Hepatocyte (in vitro differentiated cells): ENCODE measurements at regions not wholly inside any gene's neighbourhood (a gene's known extent, or its start where the extent isn't known, plus 50 kb on each side); places are given as distances from the start of the nearest gene placed in this dataset.

ENCODE experiments used
- DNase-seq: peaks from one replicate; pipeline ENCODE4 v3.0.0-alpha.2; 2016; ENCODE audit warnings: low spot score
- H2AFZ ChIP-seq: fragments of 200-600 bp; sonication (generic); 2 replicates; pipeline ENCODE4 v1.6.0; 2016; ENCODE audit warnings: antibody characterized with exemption, mild to moderate bottlenecking
- H3K27ac ChIP-seq: fragments of 200-600 bp; sonication (generic); 2 replicates; pipeline ENCODE4 v1.5.1; 2016; ENCODE audit warnings: mild to moderate bottlenecking
- H3K27me3 ChIP-seq: fragments of 200-600 bp; sonication (generic); 2 replicates; pipeline ENCODE4 v1.6.1; 2016
- H3K36me3 ChIP-seq: fragments of 200-600 bp; sonication (generic); replicated peaks from 2 replicates; pipeline ENCODE4 v1.5.1; 2016; ENCODE audit warnings: low read depth; ENCODE audit not compliant: insufficient read depth
- H3K4me1 ChIP-seq: fragments of 200-600 bp; sonication (generic); 2 replicates; pipeline ENCODE4 v1.5.1; 2016; ENCODE audit warnings: mild to moderate bottlenecking, moderate library complexity; ENCODE audit not compliant: insufficient read depth
- H3K4me2 ChIP-seq: fragments of 200-600 bp; sonication (generic); 2 replicates; pipeline ENCODE4 v1.6.0; 2016
- H3K4me3 ChIP-seq: fragments of 200-600 bp; sonication (generic); 2 replicates; pipeline ENCODE4 v1.5.1; 2016; ENCODE audit warnings: mild to moderate bottlenecking
- H3K79me2 ChIP-seq: fragments of 200-600 bp; sonication (generic); 2 replicates; pipeline ENCODE4 v1.6.0; 2017; ENCODE audit warnings: mild to moderate bottlenecking
- H3K9me2 ChIP-seq: fragments of 200-600 bp; sonication (generic); replicated peaks from 2 replicates; pipeline ENCODE4 v1.6.0; 2017; ENCODE audit warnings: mild to moderate bottlenecking; ENCODE audit not compliant: insufficient read depth
- H3K9me3 ChIP-seq: fragments of 200-600 bp; sonication (generic); 2 replicates; pipeline ENCODE4 v1.5.1; 2016; ENCODE audit warnings: low read depth, mild to moderate bottlenecking
- H4K20me1 ChIP-seq: fragments of 200-600 bp; sonication (generic); 2 replicates; pipeline ENCODE4 v1.6.0; 2016; ENCODE audit warnings: mild to moderate bottlenecking; ENCODE audit not compliant: insufficient read depth, poor library complexity, severe bottlenecking
- EZH2 ChIP-seq: fragments of 200-600 bp; sonication (generic); IDR thresholded peaks from 2 replicates; pipeline ENCODE4 v1.6.1; 2016; ENCODE audit warnings: antibody characterized with exemption, mild to moderate bottlenecking, borderline replicate concordance
- EZH2phosphoT487 ChIP-seq: fragments of 200-600 bp; sonication (generic); IDR thresholded peaks from one replicate; pipeline ENCODE4 v1.6.1; 2018; ENCODE audit warnings: antibody characterized with exemption, mild to moderate bottlenecking, low read depth, moderate library complexity; ENCODE audit not compliant: unreplicated experiment, severe bottlenecking
- WGBS: methylation state at CpG from one replicate; pipeline ENCODE4 v1.1.6; 2016; ENCODE audit warnings: low lambda C conversion rate; ENCODE audit errors: missing lambda C conversion rate; 5-methylcytosine and 5-hydroxymethylcytosine counted together
- TF ChIP-seq, protein P1 (sequence below): fragments of 200-600 bp; sonication (generic); IDR thresholded peaks from 2 replicates; pipeline ENCODE4 v1.5.1; 2016; ENCODE audit warnings: antibody characterized with exemption, mild to moderate bottlenecking; ENCODE audit not compliant: poor library complexity

DNA sequence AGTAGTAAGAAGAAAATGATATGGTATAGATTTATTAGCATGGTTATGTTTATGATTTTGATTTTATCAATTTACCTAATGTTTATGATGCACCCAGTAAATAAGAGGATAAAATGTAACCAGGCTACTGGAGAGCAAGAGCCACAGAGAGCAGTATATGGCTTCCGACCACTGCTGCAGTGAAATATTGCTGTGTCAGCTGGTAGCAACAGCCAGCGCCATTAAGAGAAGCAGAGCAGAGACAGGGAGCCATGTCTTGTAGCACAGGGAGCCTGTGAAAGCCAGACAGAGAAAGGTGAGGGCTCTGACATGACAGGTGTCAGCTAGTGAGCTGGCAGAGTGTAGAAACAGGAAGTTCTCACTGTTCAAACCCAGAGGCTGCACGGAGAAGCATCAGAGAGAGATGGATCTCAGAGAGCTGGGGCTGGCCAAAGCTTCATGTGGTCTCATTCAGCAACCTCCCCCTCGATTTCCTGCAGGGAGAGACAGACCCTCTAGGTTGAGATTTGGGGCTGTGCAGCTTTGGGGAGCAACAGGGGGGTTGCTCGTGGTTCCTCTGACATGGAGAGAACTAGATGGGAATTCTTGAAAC, 202.1 kb downstream of the MED10 start:
- H3K27me3 ChIP-seq = no peaks in the 10 kb centered on the region
- H3K27ac ChIP-seq = no peak overlapping the region
- no peak overlapping the region for H2AFZ ChIP-seq
- H3K4me2 ChIP-seq = no peak overlapping the region
- DNase-seq = no peak
- H3K9me2 ChIP-seq = no peaks in the 10 kb centered on the region
- H3K36me3 ChIP-seq = no peaks in the 10 kb centered on the region
- H3K79me2 ChIP-seq = no peaks in the 10 kb centered on the region
- 72% methylated on average over 5 of the region's 5 CpGs for WGBS
- H3K9me3 ChIP-seq = no peaks in the 10 kb centered on the region
- H4K20me1 ChIP-seq = no peaks in the 10 kb centered on the region
- TF ChIP-seq, protein P1, sequence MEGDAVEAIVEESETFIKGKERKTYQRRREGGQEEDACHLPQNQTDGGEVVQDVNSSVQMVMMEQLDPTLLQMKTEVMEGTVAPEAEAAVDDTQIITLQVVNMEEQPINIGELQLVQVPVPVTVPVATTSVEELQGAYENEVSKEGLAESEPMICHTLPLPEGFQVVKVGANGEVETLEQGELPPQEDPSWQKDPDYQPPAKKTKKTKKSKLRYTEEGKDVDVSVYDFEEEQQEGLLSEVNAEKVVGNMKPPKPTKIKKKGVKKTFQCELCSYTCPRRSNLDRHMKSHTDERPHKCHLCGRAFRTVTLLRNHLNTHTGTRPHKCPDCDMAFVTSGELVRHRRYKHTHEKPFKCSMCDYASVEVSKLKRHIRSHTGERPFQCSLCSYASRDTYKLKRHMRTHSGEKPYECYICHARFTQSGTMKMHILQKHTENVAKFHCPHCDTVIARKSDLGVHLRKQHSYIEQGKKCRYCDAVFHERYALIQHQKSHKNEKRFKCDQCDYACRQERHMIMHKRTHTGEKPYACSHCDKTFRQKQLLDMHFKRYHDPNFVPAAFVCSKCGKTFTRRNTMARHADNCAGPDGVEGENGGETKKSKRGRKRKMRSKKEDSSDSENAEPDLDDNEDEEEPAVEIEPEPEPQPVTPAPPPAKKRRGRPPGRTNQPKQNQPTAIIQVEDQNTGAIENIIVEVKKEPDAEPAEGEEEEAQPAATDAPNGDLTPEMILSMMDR = no peak
- no peak for TF ChIP-seq EZH2phosphoT487
- TF ChIP-seq EZH2 = no peak
- no peak overlapping the region for H3K4me3 ChIP-seq
- no peaks in the 10 kb centered on the region for H3K4me1 ChIP-seq

DNA sequence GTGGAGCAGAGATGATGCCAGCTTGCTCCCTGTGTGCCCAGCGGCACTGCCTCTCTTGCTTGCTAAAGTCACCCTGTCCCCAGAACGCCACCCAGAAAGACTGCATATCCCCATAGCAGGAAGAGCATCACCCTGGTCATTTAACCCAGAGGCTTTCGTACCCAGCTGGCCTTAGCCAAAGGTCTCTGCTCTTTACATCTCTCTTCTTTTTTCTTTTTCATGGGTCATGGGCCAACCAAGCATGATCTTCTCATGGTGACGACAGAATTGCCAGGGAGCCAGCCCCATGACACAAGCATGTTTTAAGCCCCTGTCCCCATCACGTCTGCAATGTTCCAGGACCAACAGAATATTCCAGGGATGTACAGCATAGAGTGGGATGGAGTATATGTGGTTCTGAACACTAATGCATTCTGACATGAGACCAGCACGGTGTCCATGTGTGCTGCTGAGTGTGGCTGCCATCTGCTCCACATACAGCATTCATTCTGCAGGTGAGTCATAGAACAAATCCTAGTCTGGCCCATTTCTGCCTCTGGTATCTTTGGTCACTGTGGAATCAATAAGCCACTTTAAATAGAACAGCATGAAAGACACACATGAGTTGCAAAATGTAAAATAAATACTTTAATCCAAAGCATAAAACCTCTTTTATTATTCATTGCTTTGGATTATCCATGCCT, 203.0 kb downstream of the MED10 start:
- Histone ChIP-seq H3K4me1 (no peaks in the 10 kb centered on the region), H3K27me3 (peaks cover under 1% of the 10 kb centered on the region), H3K4me2 (no peak overlapping the region), H3K9me2 (no peaks in the 10 kb centered on the region), H3K9me3 (no peaks in the 10 kb centered on the region), H2AFZ (no peak overlapping the region), H3K79me2 (no peaks in the 10 kb centered on the region), H4K20me1 (no peaks in the 10 kb centered on the region), H3K4me3 (no peak overlapping the region), H3K36me3 (no peaks in the 10 kb centered on the region), H3K27ac (no peak overlapping the region)
- no peak for DNase-seq
- TF ChIP-seq EZH2phosphoT487 (no peak), EZH2 (no peak)
- TF ChIP-seq, protein P1 = no peak
- WGBS = 77% methylated on average over 6 of the region's 6 CpGs

DNA sequence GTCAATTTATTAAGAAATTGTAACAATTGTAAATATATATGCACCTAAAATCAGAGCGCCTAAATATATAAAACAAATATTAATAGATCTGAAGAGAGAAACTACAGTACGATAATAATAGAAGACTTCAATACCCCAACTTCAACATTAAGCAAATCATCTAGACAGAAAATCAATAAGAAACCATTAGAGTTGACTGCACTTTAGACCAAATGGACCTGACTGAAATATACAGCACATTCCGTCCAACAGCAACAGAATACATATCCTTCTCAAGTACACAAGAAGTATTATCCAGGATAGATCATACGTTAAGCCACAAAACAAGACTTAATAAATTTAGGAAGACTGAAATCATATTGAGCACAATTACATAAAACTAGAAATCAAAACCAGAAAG, 208.7 kb downstream of the MED10 start:
- Histone ChIP-seq H3K9me3 (no peaks in the 10 kb centered on the region), H3K27me3 (peaks cover 3% of the 10 kb centered on the region), H3K36me3 (no peaks in the 10 kb centered on the region), H2AFZ (no peak overlapping the region), H3K4me3 (no peak overlapping the region), H3K4me1 (no peaks in the 10 kb centered on the region), H3K27ac (no peak overlapping the region), H3K4me2 (no peak overlapping the region), H4K20me1 (no peaks in the 10 kb centered on the region), H3K79me2 (no peaks in the 10 kb centered on the region), H3K9me2 (no peaks in the 10 kb centered on the region)
- no peak for TF ChIP-seq EZH2phosphoT487
- no peak for TF ChIP-seq EZH2
- TF ChIP-seq, protein P1 = no peak
- 80% methylated on average over 4 of the region's 4 CpGs for WGBS
- no peak for DNase-seq
